HG03521 (cell line): ENCODE measurements at regions not wholly inside any gene's neighbourhood (a gene's known extent, or its start where the extent isn't known, plus 50 kb on each side); places are given as distances from the start of the nearest gene placed in this dataset.
"Not testable (repeated sequence)": the region's sequence is repeated elsewhere in the genome, so short reads cannot be mapped to it uniquely, and the experiment has no call there.

Experiments
- ATAC-seq: cut with Tn5 transposase; IDR thresholded peaks from one replicate; pipeline ENCODE4 v1.9.1; 2021; ENCODE audit warnings: mild to moderate bottlenecking, moderate library complexity; ENCODE audit not compliant: unreplicated experiment

- no peak for ATAC-seq
Measured at GRCh38 chr1:181170194-181170593, 81.7 kb downstream of the IER5 start.

- no peak for ATAC-seq
Measured at GRCh38 chr1:181172082-181172481, 83.6 kb downstream of the IER5 start.

- no peak for ATAC-seq
Measured at GRCh38 chr1:181173761-181174447, 85.4 kb downstream of the IER5 start.

GRCh38 chr1:181174861-181175260 lies 86.4 kb downstream of the IER5 start:
- no peak for ATAC-seq

- no peak for ATAC-seq
Measured at GRCh38 chr1:181175356-181175910, 86.9 kb downstream of the IER5 start.

- ATAC-seq = no peak
Measured at GRCh38 chr1:181175955-181176354, 87.5 kb downstream of the IER5 start.

- no peak for ATAC-seq
Measured at GRCh38 chr1:181178241-181178879, 89.9 kb downstream of the IER5 start.

GRCh38 chr1:181179279-181179986 lies 90.9 kb downstream of the IER5 start:
- ATAC-seq = no peak

- ATAC-seq = no peak
Measured at GRCh38 chr1:181179987-181180365, 91.5 kb downstream of the IER5 start.

- ATAC-seq = no peak
Measured at GRCh38 chr1:181180407-181181031, 92.0 kb downstream of the IER5 start.

GRCh38 chr1:181181792-181182585 lies 93.5 kb downstream of the IER5 start:
- ATAC-seq = no peak

- no peak for ATAC-seq
Measured at GRCh38 chr1:181184621-181185020, 96.1 kb downstream of the IER5 start.

GRCh38 chr1:181185461-181185860 lies 97.0 kb downstream of the IER5 start:
- no peak for ATAC-seq

GRCh38 chr1:181186133-181186532 lies 97.6 kb downstream of the IER5 start:
- not testable (repeated sequence) for ATAC-seq

GRCh38 chr1:181187337-181188126 lies 99.0 kb downstream of the IER5 start:
- ATAC-seq = no peak

- no peak for ATAC-seq
Measured at GRCh38 chr1:181189245-181189644, 100.7 kb downstream of the IER5 start.

GRCh38 chr1:181189691-181190363 lies 101.3 kb downstream of the IER5 start:
- no peak for ATAC-seq

- no peak for ATAC-seq
Measured at GRCh38 chr1:181190364-181191035, 102.0 kb downstream of the IER5 start.
